CD8-positive, alpha-beta memory T cell (primary cell): ENCODE measurements at regions not wholly inside any gene's neighbourhood (a gene's known extent, or its start where the extent isn't known, plus 50 kb on each side); places are given as distances from the start of the nearest gene placed in this dataset.

Experiments
- CTCF ChIA-PET: fragments of 350-600 bp; sonication (Branson Sonifier 250); formaldehyde crosslinking; loops from one replicate; lab custom pipeline; 2021; ENCODE audit warnings: antibody characterized with exemption; lab: Charles Lee
- POLR2A ChIA-PET: fragments of 350-600 bp; sonication (Branson Sonifier 250); formaldehyde crosslinking; loops from one replicate; lab custom pipeline; 2021; ENCODE audit warnings: antibody characterized with exemption; lab: Charles Lee
- DNase-seq, 5 donors: peaks; one replicate each; pipeline versions ENCODE4 v3.0.0 to v3.0.0-alpha.2; 2020 to 2022; ENCODE audit warnings: mixed read lengths in 1 of 5
- H3K27ac ChIP-seq: one replicate; pipeline ENCODE4 v1.7.0; 2013; ENCODE audit warnings: low read depth, mild to moderate bottlenecking, low read length, moderate library complexity
- H3K27me3 ChIP-seq: 2 replicates; pipeline ENCODE4 v1.7.0; 2013; ENCODE audit warnings: low read length, mild to moderate bottlenecking; ENCODE audit not compliant: insufficient read depth, poor library complexity, severe bottlenecking
- H3K36me3 ChIP-seq: 2 replicates; pipeline ENCODE4 v1.7.0; 2013; ENCODE audit warnings: mild to moderate bottlenecking, low read length, moderate library complexity; ENCODE audit not compliant: insufficient read depth
- H3K4me1 ChIP-seq: 2 replicates; pipeline ENCODE4 v1.7.0; 2013; ENCODE audit warnings: mild to moderate bottlenecking, low read length, moderate library complexity; ENCODE audit not compliant: insufficient read depth
- H3K4me3 ChIP-seq: 2 replicates; pipeline ENCODE4 v1.7.0; 2013; ENCODE audit warnings: mild to moderate bottlenecking, low read length
- H3K9me3 ChIP-seq: 2 replicates; pipeline ENCODE4 v1.7.0; 2013; ENCODE audit warnings: mild to moderate bottlenecking, low read length
- H3K27ac Mint-ChIP-seq, 8 donors: one replicate each; pipeline ENCODE4 v1.8.0; 2020 to 2021; ENCODE audit warnings: mixed read lengths in 8 of 8, mild to moderate bottlenecking in 6 of 8, inconsistent platforms in 3 of 8, moderate library complexity in 3 of 8
- H3K27me3 Mint-ChIP-seq, 2 donors: one replicate each; pipeline ENCODE4 v1.8.0; 2020 to 2021; ENCODE audit warnings: mixed read lengths in 2 of 2, mild to moderate bottlenecking in 1 of 2, moderate library complexity in 1 of 2
- H3K36me3 Mint-ChIP-seq, 3 donors: one replicate each; pipeline ENCODE4 v1.8.0; 2020 to 2021; ENCODE audit warnings: mixed read lengths in 3 of 3, inconsistent platforms in 1 of 3, mild to moderate bottlenecking in 1 of 3
- H3K4me1 Mint-ChIP-seq, 3 donors: one replicate each; pipeline ENCODE4 v1.8.0; 2020 to 2021; ENCODE audit warnings: mixed read lengths in 3 of 3, inconsistent platforms in 1 of 3, mild to moderate bottlenecking in 1 of 3
- H3K4me3 Mint-ChIP-seq, 7 donors: one replicate each; pipeline ENCODE4 v1.8.0; 2020 to 2021; ENCODE audit warnings: mixed read lengths in 7 of 7, mild to moderate bottlenecking in 6 of 7, moderate library complexity in 4 of 7, inconsistent platforms in 2 of 7
- H3K9me3 Mint-ChIP-seq, 5 donors: one replicate each; pipeline ENCODE4 v1.8.0; 2020 to 2022; ENCODE audit warnings: mixed read lengths in 5 of 5, mild to moderate bottlenecking in 3 of 5, moderate library complexity in 2 of 5, inconsistent platforms in 1 of 5

GRCh38 chr13:89470901-89471300 is 1799.7 kb downstream of the SLITRK5 start:
- ChIA-PET POLR2A (no interaction called here), CTCF (no interaction called here)
- Mint-ChIP-seq H3K27me3 (no peaks in the 10 kb centered on the region), H3K4me1 (no peaks in the 10 kb centered on the region), H3K4me3 (no peak overlapping the region), H3K36me3 (no peaks in the 10 kb centered on the region), H3K27ac (no peak overlapping the region), H3K9me3 (peaks cover 8 to 30% (median 14%) of the 10 kb centered on the region in 5 donors)
- Histone ChIP-seq H3K4me3 (no peak overlapping the region), H3K4me1 (no peaks in the 10 kb centered on the region), H3K36me3 (no peaks in the 10 kb centered on the region), H3K27ac (no peak overlapping the region), H3K27me3 (no peaks in the 10 kb centered on the region), H3K9me3 (no peaks in the 10 kb centered on the region)
- DNase-seq: no peak

- peaks cover 8 to 39% (median 18%) of the 10 kb centered on the region in 5 donors for H3K9me3 Mint-ChIP-seq
- no peaks in the 10 kb centered on the region for H3K36me3 Mint-ChIP-seq
- H3K9me3 ChIP-seq: no peaks in the 10 kb centered on the region
- no peaks in the 10 kb centered on the region for H3K4me1 ChIP-seq
- DNase-seq: no peak
- no peaks in the 10 kb centered on the region for H3K4me1 Mint-ChIP-seq
- H3K27ac ChIP-seq: no peak overlapping the region
- no peaks in the 10 kb centered on the region for H3K36me3 ChIP-seq
- ChIA-PET CTCF (no interaction called here), POLR2A (no interaction called here)
- H3K27ac Mint-ChIP-seq: no peak overlapping the region
- H3K4me3 ChIP-seq: no peak overlapping the region
- no peaks in the 10 kb centered on the region for H3K27me3 Mint-ChIP-seq
- H3K4me3 Mint-ChIP-seq: no peak overlapping the region
- no peaks in the 10 kb centered on the region for H3K27me3 ChIP-seq
Observed at GRCh38 chr13:89474432-89474831, 1803.3 kb downstream of the SLITRK5 start.

DNA sequence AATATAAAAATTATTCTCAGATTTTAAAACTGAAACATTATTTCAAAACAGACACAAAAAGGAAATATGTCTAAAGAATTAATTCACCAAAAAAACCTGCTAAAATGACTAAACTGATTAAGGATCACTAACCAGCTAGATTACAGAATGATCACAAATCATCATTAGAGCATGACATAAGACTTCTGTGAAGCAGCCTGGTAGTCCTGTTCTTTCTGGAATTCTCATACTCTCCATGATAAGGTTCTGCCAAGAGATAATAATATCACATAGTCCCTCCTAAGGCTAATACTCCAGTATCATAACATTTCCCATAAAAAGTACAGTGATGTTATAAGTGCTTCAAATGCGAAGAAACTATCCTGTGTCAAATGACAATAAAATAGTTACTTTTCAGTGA is 1814.9 kb downstream of the SLITRK5 start:
- no peaks in the 10 kb centered on the region for H3K4me1 Mint-ChIP-seq
- no peaks in the 10 kb centered on the region for H3K27me3 Mint-ChIP-seq
- no peaks in the 10 kb centered on the region for H3K36me3 Mint-ChIP-seq
- Histone ChIP-seq H3K36me3 (no peaks in the 10 kb centered on the region), H3K27ac (no peak overlapping the region), H3K4me3 (no peak overlapping the region), H3K27me3 (no peaks in the 10 kb centered on the region), H3K9me3 (no peaks in the 10 kb centered on the region), H3K4me1 (no peaks in the 10 kb centered on the region)
- no peak for DNase-seq
- no peak overlapping the region for H3K4me3 Mint-ChIP-seq
- ChIA-PET CTCF (no interaction called here), POLR2A (no interaction called here)
- H3K27ac Mint-ChIP-seq: no peak overlapping the region
- H3K9me3 Mint-ChIP-seq: peaks cover 0 to 11% (median 0%) of the 10 kb centered on the region in 5 donors

DNA sequence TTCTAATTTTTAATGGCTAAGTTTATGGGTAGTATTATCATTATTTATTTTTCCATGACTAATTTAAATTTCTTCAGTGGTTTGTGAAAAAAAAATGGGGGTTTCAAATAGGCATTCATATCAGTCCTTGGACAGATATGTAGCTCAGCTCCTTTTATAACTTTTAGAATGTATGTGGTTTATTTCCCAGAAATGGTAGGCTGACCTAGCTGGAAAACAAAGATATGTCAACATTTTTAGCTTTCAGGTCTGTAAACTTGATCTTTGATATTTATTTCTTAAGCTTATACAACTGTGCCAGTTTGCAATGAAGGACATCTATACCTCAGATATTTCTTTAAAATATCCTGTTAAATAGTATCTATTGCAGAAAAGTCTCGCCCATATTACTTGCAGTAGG is 1815.5 kb downstream of the SLITRK5 start:
- Mint-ChIP-seq H3K36me3 (no peaks in the 10 kb centered on the region), H3K4me3 (no peak overlapping the region), H3K9me3 (peaks cover 0 to 14% (median 2%) of the 10 kb centered on the region in 5 donors), H3K27ac (no peak overlapping the region), H3K27me3 (no peaks in the 10 kb centered on the region), H3K4me1 (no peaks in the 10 kb centered on the region)
- POLR2A ChIA-PET: no interaction called here
- Histone ChIP-seq H3K27me3 (no peaks in the 10 kb centered on the region), H3K9me3 (no peaks in the 10 kb centered on the region), H3K4me1 (no peaks in the 10 kb centered on the region), H3K36me3 (no peaks in the 10 kb centered on the region), H3K4me3 (no peak overlapping the region), H3K27ac (no peak overlapping the region)
- no peak for DNase-seq
- CTCF ChIA-PET: no interaction called here

- Histone ChIP-seq H3K9me3 (no peaks in the 10 kb centered on the region), H3K4me3 (no peak overlapping the region), H3K36me3 (no peaks in the 10 kb centered on the region), H3K27ac (no peak overlapping the region), H3K27me3 (no peaks in the 10 kb centered on the region), H3K4me1 (no peaks in the 10 kb centered on the region)
- H3K4me1 Mint-ChIP-seq: no peaks in the 10 kb centered on the region
- CTCF ChIA-PET: no interaction called here
- no peak overlapping the region for H3K4me3 Mint-ChIP-seq
- no peak overlapping the region for H3K27ac Mint-ChIP-seq
- no peaks in the 10 kb centered on the region for H3K27me3 Mint-ChIP-seq
- H3K9me3 Mint-ChIP-seq: peaks cover 0 to 9% (median 8%) of the 10 kb centered on the region in 5 donors
- no peak for DNase-seq
- POLR2A ChIA-PET: no interaction called here
- H3K36me3 Mint-ChIP-seq: no peaks in the 10 kb centered on the region
Observed at GRCh38 chr13:89490661-89491060, 1819.5 kb downstream of the SLITRK5 start.

DNA sequence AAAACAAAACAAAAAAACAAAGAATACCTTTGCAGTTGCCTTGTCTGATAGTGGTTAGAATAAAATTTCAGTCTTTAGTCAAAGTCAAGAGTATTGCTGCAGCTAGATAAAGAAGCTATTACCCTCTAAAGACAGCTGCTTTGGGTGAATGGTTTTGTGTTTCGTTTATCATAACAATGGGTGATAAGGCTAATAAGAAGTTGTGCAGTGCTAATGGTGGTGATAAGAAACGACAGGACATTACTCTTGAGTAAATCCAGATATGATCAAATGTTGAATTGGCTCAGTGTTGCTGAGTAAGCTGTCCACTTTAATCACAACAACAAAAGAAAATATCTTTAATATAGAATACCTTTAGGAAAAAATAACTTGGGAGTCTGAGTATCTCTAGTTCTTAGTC is 1825.3 kb downstream of the SLITRK5 start:
- no peaks in the 10 kb centered on the region for H3K4me1 Mint-ChIP-seq
- no peak overlapping the region for H3K27ac Mint-ChIP-seq
- no peak overlapping the region for H3K4me3 Mint-ChIP-seq
- Histone ChIP-seq H3K9me3 (no peaks in the 10 kb centered on the region), H3K4me3 (no peak overlapping the region), H3K36me3 (no peaks in the 10 kb centered on the region), H3K4me1 (no peaks in the 10 kb centered on the region), H3K27ac (no peak overlapping the region), H3K27me3 (no peaks in the 10 kb centered on the region)
- ChIA-PET POLR2A (no interaction called here), CTCF (no interaction called here)
- no peaks in the 10 kb centered on the region for H3K36me3 Mint-ChIP-seq
- DNase-seq: no peak
- H3K9me3 Mint-ChIP-seq: peaks cover 7 to 9% (median 9%) of the 10 kb centered on the region in 5 donors
- H3K27me3 Mint-ChIP-seq: no peaks in the 10 kb centered on the region

GRCh38 chr13:89497658-89498057 is 1826.5 kb downstream of the SLITRK5 start:
- H3K36me3 ChIP-seq: no peaks in the 10 kb centered on the region
- no peak overlapping the region for H3K4me3 ChIP-seq
- ChIA-PET POLR2A (no interaction called here), CTCF (no interaction called here)
- Mint-ChIP-seq H3K27ac (no peak overlapping the region), H3K4me3 (no peak overlapping the region), H3K27me3 (no peaks in the 10 kb centered on the region), H3K4me1 (no peaks in the 10 kb centered on the region), H3K9me3 (peaks cover 7 to 13% (median 8%) of the 10 kb centered on the region in 5 donors), H3K36me3 (no peaks in the 10 kb centered on the region)
- H3K9me3 ChIP-seq: no peaks in the 10 kb centered on the region
- H3K27me3 ChIP-seq: no peaks in the 10 kb centered on the region
- no peak for DNase-seq
- H3K27ac ChIP-seq: no peak overlapping the region
- H3K4me1 ChIP-seq: no peaks in the 10 kb centered on the region

DNA sequence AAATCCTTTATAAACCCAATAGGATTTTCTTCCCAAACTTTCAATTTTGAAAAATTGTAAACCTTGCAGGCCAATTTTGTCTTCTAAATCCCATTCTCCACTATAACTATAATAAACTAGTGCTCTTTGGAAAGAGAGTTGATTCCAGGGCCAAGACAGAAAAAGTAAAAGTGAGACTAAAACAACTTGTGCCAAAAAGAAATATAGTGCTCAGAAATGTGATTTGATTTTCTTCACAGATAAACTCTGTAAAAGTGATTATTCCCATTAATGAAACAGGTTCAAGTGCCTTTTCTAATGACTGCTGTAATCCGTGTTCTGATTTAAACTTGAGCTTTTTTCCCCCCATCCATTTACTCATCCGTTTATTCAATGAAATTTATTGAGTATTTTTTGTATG is 1831.1 kb downstream of the SLITRK5 start:
- POLR2A ChIA-PET: no interaction called here
- H3K36me3 Mint-ChIP-seq: no peaks in the 10 kb centered on the region
- no peak overlapping the region for H3K4me3 Mint-ChIP-seq
- H3K9me3 Mint-ChIP-seq: peaks cover under 1 to 6% (median 4%) of the 10 kb centered on the region in 5 donors
- no peak for DNase-seq
- H3K4me1 Mint-ChIP-seq: no peaks in the 10 kb centered on the region
- no peak overlapping the region for H3K27ac Mint-ChIP-seq
- no peaks in the 10 kb centered on the region for H3K27me3 Mint-ChIP-seq
- CTCF ChIA-PET: no interaction called here
- no peaks in the 10 kb centered on the region for H3K27me3 ChIP-seq
- H3K4me3 ChIP-seq: no peak overlapping the region
- H3K4me1 ChIP-seq: no peaks in the 10 kb centered on the region
- no peaks in the 10 kb centered on the region for H3K36me3 ChIP-seq
- H3K27ac ChIP-seq: no peak overlapping the region
- H3K9me3 ChIP-seq: no peaks in the 10 kb centered on the region
